ENCODE measurements at regions not wholly inside any gene's neighbourhood (a gene's known extent, or its start where the extent isn't known, plus 50 kb on each side); places are given as distances from the start of the nearest gene placed in this dataset.

DNA sequence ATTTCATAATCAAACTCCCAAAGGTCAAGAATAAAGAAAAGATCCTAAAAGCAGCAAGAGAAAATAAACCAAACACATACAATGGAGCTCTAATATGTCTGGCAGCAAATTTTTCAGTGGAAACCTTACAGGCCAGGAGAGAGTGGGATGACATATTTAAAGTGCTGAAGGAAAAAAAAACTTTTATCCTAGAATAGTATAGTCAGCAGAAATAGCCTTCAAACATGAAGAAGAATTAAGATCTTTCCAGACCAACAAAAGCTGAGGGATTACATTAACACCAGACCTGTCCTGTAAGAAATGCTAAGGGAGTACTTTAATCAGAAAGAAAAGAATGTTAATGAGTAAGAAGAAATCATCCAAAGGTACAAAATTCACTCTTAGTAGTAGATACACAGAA lies 215.7 kb upstream of the IGF1 start:
- peaks cover 5% of the 10 kb centered on the region for H3K9me3 Mint-ChIP-seq
- ChIA-PET CTCF (no interaction called here), POLR2A (no interaction called here)
- H3K27me3 Mint-ChIP-seq, result peaks cover 4% of the 10 kb centered on the region
- no peak overlapping the region for H3K4me3 Mint-ChIP-seq
- no peak for DNase-seq
- no peaks in the 10 kb centered on the region for H3K36me3 Mint-ChIP-seq (ENCODE audit: low read depth)
- H3K27ac Mint-ChIP-seq, result no peak overlapping the region
- H3K4me1 Mint-ChIP-seq, result no peaks in the 10 kb centered on the region

DNA sequence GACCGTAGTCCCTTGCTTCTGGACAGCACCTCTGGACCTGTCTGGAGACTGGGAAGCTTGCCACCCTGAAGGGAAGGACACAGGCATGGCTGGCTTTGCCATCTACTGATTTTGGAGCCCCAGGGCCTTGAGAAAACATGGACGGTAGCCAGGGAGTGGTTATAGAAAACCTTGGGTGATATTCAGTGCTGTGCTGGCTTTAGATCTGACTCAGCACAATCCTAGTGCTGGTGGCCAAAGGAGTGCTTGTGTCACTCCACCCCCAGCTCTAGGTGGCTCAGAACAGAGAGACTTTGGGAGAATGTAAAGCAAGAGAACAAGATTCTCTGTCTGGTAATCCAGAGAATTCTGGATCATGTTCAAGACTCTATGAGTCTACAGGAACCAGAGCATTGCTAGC lies 214.5 kb upstream of the IGF1 start:
- H3K4me3 Mint-ChIP-seq, result no peak overlapping the region
- H3K27me3 Mint-ChIP-seq, result peaks cover 2% of the 10 kb centered on the region
- ChIA-PET POLR2A (no interaction called here), CTCF (no interaction called here)
- no peak overlapping the region for H3K27ac Mint-ChIP-seq
- H3K36me3 Mint-ChIP-seq (ENCODE audit: low read depth), result no peaks in the 10 kb centered on the region
- peaks cover 5% of the 10 kb centered on the region for H3K9me3 Mint-ChIP-seq
- H3K4me1 Mint-ChIP-seq, result no peaks in the 10 kb centered on the region
- no peak for DNase-seq

DNA sequence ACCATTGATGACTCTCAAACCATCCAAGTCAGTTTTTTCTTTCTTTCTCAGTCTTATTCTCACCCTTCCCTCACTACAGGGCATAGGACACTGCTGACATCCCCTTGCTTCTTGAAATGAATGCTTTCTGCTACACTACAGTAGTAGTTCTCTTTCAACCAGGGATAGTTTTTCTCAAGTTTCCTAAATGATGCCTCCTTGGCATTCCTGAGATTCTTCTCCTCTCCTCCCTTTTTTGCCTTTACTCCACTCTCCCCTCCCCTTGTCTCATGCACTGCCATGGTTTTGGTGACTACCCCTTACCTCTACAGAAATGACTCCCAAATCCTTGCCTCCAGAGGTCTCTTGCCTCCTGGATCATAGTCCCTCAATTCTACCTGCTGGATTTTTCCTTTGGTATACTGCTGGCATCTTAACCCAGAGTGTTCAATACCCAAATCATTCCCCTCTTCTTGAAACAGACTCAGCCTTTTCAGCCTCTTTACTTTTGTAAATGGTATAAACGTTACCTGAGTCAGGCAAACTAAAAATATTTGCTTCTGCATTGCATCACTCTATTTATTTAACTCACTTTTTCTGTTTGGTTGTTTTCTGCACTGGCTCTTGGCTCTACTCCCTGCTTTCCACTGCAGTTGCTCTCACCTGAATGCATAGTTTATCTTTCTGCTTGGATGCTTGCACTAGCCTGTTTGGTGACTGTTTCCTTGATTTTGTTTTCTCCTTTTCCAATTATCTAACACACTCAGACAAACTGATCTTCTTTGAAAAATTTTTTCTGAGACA lies 211.6 kb upstream of the IGF1 start:
- ChIA-PET POLR2A (no interaction called here), CTCF (no interaction called here)
- no peaks in the 10 kb centered on the region for H3K4me1 Mint-ChIP-seq
- peaks cover 2% of the 10 kb centered on the region for H3K27me3 Mint-ChIP-seq
- H3K4me3 Mint-ChIP-seq, result no peak overlapping the region
- no peak for DNase-seq
- H3K36me3 Mint-ChIP-seq (ENCODE audit: low read depth), result no peaks in the 10 kb centered on the region
- H3K9me3 Mint-ChIP-seq, result peaks cover 5% of the 10 kb centered on the region
- H3K27ac Mint-ChIP-seq, result no peak overlapping the region

DNA sequence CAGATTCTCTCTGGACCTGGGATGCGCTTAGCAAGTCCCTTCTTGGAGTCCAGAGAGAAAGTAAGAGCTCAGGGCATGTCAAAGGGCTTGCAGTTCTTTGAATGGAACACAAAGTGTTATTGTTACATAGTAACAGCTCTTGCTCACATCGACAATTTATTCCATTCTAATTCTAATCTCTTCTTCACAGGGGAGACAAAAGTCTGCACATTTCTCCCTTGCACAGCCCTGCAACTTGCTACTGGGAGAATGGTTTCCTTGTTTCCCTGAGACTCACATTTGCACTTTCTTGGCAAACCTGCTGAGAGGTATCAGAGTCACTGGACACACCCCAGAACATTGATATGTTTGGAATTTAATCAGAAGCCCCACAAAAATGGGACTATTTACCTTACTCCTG lies 209.9 kb upstream of the IGF1 start:
- Mint-ChIP-seq H3K36me3 (ENCODE audit: low read depth) (no peaks in the 10 kb centered on the region), H3K4me1 (no peaks in the 10 kb centered on the region), H3K27me3 (no peaks in the 10 kb centered on the region), H3K4me3 (no peak overlapping the region), H3K27ac (no peak overlapping the region), H3K9me3 (peaks cover 5% of the 10 kb centered on the region)
- DNase-seq, result no peak
- ChIA-PET CTCF (no interaction called here), POLR2A (no interaction called here)

DNA sequence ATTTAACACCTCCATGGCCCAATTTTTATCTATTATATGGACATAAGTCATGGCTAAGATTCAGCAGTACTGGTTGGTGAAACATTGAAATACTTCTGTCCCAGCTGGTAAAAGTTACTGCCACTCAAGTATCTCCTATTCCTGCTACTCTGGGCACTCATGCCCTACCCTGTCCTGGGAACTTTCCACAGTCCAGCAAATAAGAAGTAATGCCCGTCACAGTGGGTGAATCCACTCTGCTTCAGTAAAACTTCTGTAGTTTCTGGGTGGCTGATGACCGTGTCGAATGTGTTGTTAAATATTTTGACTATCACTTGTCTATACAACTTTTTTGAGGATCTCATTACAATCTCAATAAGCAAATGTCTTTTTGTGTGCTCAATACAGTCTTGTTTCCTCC lies 209.3 kb upstream of the IGF1 start:
- Mint-ChIP-seq H3K27me3 (no peaks in the 10 kb centered on the region), H3K27ac (no peak overlapping the region), H3K36me3 (ENCODE audit: low read depth) (no peaks in the 10 kb centered on the region), H3K4me3 (no peak overlapping the region), H3K4me1 (no peaks in the 10 kb centered on the region), H3K9me3 (peaks cover 2% of the 10 kb centered on the region)
- DNase-seq, result no peak
- CTCF ChIA-PET, result no interaction called here
- POLR2A ChIA-PET, result no interaction called here

DNA sequence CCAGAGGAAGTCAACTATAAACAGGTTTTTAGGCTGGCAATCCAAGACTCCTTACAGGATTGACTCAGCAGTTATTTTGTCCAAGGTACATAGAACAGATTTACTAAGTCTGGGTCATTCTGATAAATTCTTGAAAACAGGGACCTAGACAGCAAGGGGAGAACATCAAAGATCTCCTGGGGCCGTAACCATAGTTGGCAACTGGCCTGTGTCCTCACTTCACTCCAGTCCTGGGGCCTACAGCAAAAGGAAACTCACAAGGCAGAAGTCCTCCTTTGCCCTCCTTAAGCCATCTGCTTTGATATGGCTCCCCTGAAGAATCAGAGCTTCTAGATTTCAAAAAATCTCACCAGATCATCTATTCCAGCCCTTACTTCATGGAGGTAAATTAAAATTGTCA lies 207.2 kb upstream of the IGF1 start:
- Mint-ChIP-seq H3K9me3 (no peaks in the 10 kb centered on the region), H3K4me3 (no peak overlapping the region), H3K36me3 (ENCODE audit: low read depth) (no peaks in the 10 kb centered on the region), H3K27ac (no peak overlapping the region), H3K27me3 (no peaks in the 10 kb centered on the region), H3K4me1 (no peaks in the 10 kb centered on the region)
- CTCF ChIA-PET, result no interaction called here
- DNase-seq, result no peak
- POLR2A ChIA-PET, result no interaction called here

DNA sequence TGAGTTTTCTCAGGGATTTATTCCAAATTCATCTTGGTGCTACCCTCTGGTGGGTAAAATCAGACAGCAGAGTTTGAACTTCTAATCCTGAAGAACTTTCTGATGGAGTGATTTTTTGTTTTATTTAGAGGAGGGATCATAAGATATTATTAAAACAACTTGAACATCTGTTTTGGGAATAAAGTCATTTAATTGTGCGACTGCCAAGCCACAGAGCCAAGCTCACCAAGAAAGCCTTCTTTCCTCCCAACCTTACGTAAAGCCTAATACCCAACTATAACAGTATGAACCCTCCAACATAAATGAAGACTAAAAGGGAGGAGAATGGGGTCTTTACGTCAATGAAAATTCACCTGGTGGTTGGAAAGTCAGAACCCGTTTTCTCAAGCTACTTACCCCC lies 205.5 kb upstream of the IGF1 start:
- CTCF ChIA-PET, result no interaction called here
- Mint-ChIP-seq H3K27ac (no peak overlapping the region), H3K27me3 (no peaks in the 10 kb centered on the region), H3K9me3 (no peaks in the 10 kb centered on the region), H3K36me3 (ENCODE audit: low read depth) (no peaks in the 10 kb centered on the region), H3K4me3 (no peak overlapping the region), H3K4me1 (no peaks in the 10 kb centered on the region)
- POLR2A ChIA-PET, result no interaction called here
- no peak for DNase-seq

DNA sequence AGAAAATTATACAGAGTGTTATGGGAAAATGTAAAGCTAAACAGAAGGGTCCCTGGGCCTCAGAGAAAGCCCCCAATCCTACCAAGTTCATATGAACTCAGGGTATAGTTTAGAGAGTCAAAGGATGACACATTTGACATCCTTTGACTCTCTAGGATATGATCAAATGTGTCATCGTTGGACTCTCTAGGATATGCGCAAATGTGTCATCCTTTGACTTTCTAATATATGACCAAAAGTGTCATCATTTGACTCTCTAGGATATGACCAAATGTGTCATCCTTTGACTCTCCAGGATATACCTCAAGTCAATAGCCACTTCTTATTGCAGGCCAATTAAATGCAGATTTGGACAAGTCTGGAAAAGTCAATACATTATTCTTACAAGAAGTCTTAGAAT lies 204.8 kb upstream of the IGF1 start:
- CTCF ChIA-PET, result no interaction called here
- Mint-ChIP-seq H3K27me3 (no peaks in the 10 kb centered on the region), H3K4me3 (no peak overlapping the region), H3K9me3 (no peaks in the 10 kb centered on the region), H3K36me3 (ENCODE audit: low read depth) (no peaks in the 10 kb centered on the region), H3K4me1 (no peaks in the 10 kb centered on the region), H3K27ac (no peak overlapping the region)
- POLR2A ChIA-PET, result no interaction called here
- no peak for DNase-seq

DNA sequence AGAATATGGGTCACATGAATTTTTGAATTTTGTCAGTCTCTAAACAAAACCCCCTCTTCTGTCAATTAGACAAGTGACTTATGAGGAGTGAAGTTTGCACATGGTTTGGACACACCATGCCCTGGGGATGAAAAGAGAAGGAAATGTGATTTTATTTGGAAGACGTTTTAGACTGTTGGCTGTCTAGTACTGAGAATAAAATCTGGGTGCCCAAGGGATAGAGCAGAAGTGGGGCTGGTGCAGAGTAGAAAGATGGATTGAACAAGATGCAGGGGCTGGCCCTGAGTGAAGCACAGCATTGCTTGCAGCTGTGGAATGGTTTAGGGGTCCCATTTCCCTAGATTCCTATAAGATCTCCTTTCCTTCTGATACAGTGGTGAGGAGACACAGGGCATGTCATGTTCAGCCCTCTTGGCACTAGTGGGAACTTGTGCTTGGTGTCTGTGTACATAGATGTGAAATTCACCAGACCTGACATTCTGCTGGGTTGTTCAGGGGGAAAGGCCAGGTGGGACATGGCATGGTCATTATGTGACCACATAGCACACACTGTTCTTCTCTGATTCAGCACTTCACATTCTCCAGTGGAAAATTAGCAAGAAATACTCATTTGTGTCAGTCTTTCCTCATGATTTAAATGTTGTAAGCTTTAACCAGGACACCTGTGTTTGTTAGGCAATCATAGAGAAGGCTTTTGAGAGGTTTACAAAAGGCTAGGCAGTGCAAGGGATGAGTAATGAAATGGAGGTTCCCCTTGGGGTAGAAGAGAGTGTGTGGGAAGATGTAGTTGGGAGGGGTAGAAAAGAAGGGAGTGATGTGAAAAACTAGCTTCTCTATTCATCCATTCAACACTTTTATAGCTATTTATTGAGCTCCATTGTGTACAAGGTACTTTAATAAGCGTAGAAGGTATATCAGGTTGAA lies 202.3 kb upstream of the IGF1 start:
- CTCF ChIA-PET, result no interaction called here
- Mint-ChIP-seq H3K27ac (no peak overlapping the region), H3K27me3 (no peaks in the 10 kb centered on the region), H3K36me3 (ENCODE audit: low read depth) (no peaks in the 10 kb centered on the region), H3K9me3 (no peaks in the 10 kb centered on the region), H3K4me3 (no peak overlapping the region), H3K4me1 (no peaks in the 10 kb centered on the region)
- POLR2A ChIA-PET, result no interaction called here
- DNase-seq, result no peak

DNA sequence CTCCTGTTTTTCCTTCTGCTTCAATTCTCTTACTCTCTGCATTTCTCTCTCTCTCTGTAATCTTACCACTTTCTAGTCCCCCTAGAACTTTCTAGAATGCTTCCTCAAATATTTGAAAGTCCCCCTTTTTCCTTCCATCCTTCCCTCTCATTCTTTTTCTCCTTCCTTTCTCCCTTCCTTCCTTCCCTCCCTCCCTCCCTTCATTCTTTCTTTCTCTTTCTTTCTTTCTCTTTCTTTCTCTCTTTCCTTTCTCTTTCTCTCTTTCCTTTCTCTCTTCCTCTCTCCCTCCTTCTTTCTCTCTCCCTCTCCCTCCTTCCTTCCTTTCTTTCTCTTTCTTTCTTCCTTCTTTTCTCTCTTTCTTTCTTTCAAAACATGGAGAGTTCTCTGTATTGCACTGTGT lies 201.4 kb upstream of the IGF1 start:
- H3K4me1 Mint-ChIP-seq, result no peaks in the 10 kb centered on the region
- no peak overlapping the region for H3K4me3 Mint-ChIP-seq
- POLR2A ChIA-PET, result no interaction called here
- H3K27me3 Mint-ChIP-seq, result no peaks in the 10 kb centered on the region
- CTCF ChIA-PET, result no interaction called here
- DNase-seq, result no peak
- H3K27ac Mint-ChIP-seq, result no peak overlapping the region
- H3K9me3 Mint-ChIP-seq, result no peaks in the 10 kb centered on the region
- H3K36me3 Mint-ChIP-seq (ENCODE audit: low read depth), result no peaks in the 10 kb centered on the region

DNA sequence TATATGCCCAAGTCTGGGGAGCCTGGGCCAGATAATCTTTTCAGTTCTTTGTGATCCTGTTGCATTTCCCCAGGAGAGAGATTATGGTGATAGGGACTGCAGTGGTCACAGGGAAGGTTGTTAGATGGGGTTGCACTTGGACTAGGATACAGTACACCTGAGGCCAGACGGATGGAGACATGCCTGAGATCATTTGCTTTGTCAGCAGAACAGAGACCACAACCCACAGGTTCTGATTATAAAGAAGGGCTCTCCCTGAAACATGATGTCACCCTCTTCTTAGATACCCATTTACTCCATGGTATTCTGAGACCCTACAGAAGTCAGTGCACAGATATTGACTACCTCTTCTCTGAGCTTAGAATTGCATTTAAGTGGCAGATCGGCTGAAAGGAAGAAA lies 200.9 kb upstream of the IGF1 start:
- no peak for DNase-seq
- no peaks in the 10 kb centered on the region for H3K36me3 Mint-ChIP-seq (ENCODE audit: low read depth)
- H3K4me1 Mint-ChIP-seq, result no peaks in the 10 kb centered on the region
- ChIA-PET CTCF (no interaction called here), POLR2A (no interaction called here)
- H3K9me3 Mint-ChIP-seq, result no peaks in the 10 kb centered on the region
- H3K27me3 Mint-ChIP-seq, result no peaks in the 10 kb centered on the region
- no peak overlapping the region for H3K4me3 Mint-ChIP-seq
- H3K27ac Mint-ChIP-seq, result no peak overlapping the region

DNA sequence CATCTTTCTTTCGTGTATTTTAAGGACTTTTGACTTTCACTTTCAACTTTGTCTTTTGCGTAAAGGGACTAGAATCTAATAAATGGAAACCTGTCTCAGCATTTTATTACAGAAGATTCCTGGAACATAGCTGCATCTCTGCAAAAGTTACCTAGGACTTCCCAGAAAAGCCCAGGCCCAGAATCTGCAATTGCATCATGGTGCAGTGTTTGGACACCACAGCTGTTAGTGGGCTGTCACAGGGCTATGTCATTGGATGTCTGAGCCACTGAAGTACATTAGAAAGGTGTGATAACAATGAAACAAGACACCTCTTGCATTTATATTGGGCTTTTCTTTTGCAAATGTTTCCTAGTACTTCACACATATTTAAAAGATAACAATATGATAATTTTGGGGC lies 199.9 kb upstream of the IGF1 start:
- ChIA-PET POLR2A (no interaction called here), CTCF (no interaction called here)
- Mint-ChIP-seq H3K4me3 (no peak overlapping the region), H3K4me1 (no peaks in the 10 kb centered on the region), H3K27ac (no peak overlapping the region), H3K27me3 (no peaks in the 10 kb centered on the region), H3K9me3 (no peaks in the 10 kb centered on the region), H3K36me3 (ENCODE audit: low read depth) (no peaks in the 10 kb centered on the region)
- no peak for DNase-seq

DNA sequence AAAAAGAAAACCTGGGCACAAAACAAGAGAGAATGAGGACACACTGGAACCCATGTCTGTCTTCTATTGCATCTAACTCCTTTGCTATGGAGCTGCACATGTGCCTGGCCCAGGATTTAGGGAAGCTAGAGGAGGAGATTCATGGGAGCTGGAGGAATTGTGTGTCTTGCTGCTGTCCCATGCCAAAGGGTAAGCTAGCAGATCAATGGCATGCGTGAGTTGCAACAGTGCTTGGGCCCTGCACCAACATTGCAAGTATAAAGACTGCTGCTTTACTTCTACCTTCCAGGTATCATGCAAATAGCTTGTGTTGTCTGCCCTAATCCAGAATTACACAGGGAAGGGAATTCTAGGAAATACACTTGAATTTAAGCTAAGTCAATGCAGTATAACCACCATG lies 196.4 kb upstream of the IGF1 start:
- Mint-ChIP-seq H3K4me1 (no peaks in the 10 kb centered on the region), H3K27me3 (no peaks in the 10 kb centered on the region), H3K4me3 (no peak overlapping the region), H3K36me3 (ENCODE audit: low read depth) (no peaks in the 10 kb centered on the region), H3K9me3 (no peaks in the 10 kb centered on the region), H3K27ac (no peak overlapping the region)
- DNase-seq, result no peak
- CTCF ChIA-PET, result no interaction called here
- POLR2A ChIA-PET, result no interaction called here

DNA sequence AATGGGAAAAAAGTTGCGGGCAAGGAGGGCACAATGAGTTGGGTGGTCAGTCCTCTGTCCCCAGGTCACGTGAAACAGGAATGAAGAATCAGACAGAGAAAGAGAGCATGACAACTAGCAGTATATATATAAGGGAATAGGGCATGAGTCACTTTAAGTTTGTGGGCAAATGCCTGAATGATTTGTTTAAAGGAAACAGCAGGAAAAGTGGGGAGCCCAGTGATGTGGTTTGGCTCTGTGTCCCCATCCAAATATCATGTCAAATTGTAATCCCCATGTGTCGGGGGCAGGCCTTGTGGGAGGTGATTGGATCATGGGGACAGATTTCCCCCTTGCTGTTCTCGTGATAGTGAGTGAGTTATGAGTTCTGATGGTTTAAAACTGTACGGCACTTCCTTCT lies 195.3 kb upstream of the IGF1 start:
- H3K27ac Mint-ChIP-seq, result no peak overlapping the region
- H3K4me1 Mint-ChIP-seq, result no peaks in the 10 kb centered on the region
- POLR2A ChIA-PET, result no interaction called here
- CTCF ChIA-PET, result no interaction called here
- no peaks in the 10 kb centered on the region for H3K36me3 Mint-ChIP-seq (ENCODE audit: low read depth)
- H3K4me3 Mint-ChIP-seq, result no peak overlapping the region
- DNase-seq, result no peak
- H3K9me3 Mint-ChIP-seq, result no peaks in the 10 kb centered on the region
- H3K27me3 Mint-ChIP-seq, result no peaks in the 10 kb centered on the region
